Cerebellar cortex (tissue), 1 donor: ENCODE measurements at regions not wholly inside any gene's neighbourhood (a gene's known extent, or its start where the extent isn't known, plus 50 kb on each side); places are given as distances from the start of the nearest gene placed in this dataset.

Experiments used
- DNase-seq: peaks from one replicate; pipeline ENCODE4 v3.0.0-alpha.2; 2015; ENCODE audit warnings: low spot score

DNA sequence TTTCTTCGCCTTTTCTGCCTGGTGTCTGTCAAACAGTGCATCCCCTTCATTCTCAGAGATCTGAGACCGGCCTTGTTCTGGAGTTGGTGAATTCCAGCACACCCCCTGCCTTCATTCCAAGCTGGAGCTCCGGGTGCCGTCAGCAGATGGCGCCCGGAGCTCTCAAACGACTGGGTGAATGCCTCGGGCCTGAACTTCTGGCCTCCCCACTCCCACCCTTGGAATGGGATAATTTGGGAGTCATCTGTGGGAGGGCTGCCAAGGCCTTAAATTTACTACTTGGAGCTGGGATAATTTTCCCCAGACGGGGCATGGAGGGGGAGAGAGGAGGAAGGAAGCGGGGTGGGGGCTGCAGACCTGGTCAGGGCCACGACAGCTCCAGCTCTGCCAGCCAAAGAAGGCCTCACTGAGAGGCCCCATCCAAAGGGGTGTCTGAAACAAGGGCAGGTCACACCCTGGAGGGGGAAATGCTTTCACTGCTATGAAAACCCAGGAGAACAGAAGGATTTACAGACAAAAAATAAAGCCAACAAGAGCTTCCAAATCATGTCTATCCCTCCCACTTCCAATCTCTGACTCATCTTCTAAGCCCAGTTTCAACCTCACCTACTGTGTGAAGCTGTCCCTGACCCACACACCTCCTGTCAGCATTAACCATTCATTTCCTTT, 187.9 kb downstream of the OPA1 start:
- DNase-seq, result peak; percentile 37

DNA sequence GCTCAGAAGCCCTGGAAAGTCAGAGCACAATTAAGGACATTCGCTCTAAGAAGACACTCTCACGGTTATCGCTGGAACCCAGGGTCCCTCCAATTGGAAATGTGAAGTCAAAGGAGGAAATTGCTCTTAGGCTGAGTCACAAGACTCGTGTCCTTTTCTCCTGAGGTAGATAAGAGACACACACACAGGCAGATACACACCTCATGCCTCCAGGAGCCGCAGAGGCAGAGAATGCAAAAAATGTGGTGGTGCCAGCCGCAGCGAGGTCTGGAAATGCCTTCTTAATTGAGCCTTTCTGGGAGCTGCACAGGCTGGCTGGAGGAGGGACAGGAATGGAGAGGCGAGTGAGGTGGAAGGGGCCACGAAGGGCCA, 189.3 kb downstream of the OPA1 start:
- DNase-seq, result no peak

DNA sequence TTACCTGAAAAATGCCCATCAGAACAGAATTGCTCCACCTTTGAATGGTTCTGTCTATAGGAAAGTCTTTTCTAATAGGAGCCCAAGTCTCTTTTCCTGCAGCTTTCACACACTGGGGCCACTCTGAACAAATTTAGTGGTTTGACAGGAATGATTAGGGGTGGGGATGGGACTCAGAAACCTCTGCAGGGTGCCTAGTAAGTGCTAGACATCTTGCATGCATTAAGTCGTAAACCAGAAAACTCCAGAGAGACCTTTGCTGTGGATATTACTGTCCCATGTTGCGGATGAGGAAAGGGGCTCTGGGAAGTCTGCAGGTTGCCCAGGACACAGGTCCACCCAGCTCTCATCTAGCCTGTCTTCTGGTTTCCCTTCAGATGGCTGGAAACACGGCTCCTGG, 189.7 kb downstream of the OPA1 start:
- DNase-seq, result no peak

DNA sequence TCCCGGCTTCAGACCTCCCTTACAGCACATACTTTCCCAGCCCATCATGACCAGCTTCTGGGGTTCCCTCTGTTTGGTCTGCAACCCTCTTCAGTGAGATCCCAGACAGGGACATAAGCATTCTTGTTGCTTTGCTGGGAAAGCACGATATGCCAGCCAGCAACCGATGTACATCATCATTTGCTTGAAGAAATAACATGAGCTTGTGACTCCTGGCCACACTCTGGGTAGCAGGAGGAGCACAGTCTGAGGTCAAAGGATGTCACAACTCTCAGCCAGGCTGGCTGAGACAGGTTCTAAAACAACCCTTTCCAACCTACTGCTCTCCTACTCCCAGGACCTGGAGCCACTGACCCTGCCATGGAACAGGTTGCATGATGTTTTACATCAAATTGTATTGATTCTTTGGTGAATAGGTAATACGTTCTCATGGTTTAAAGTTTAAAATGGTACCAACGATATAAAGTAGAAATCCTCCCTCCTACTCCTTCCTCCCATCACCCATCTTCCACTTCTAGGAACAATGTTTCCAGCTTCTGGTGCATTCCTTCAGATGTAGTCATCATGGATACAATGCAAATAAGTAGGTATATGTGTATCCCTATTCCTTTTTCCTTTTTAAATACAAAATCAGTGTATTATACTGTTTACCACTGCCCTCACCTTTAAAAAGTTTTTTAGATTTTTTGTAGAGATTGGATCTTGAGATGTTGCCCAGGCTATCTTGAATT, 190.3 kb downstream of the OPA1 start:
- DNase-seq, result no peak

DNA sequence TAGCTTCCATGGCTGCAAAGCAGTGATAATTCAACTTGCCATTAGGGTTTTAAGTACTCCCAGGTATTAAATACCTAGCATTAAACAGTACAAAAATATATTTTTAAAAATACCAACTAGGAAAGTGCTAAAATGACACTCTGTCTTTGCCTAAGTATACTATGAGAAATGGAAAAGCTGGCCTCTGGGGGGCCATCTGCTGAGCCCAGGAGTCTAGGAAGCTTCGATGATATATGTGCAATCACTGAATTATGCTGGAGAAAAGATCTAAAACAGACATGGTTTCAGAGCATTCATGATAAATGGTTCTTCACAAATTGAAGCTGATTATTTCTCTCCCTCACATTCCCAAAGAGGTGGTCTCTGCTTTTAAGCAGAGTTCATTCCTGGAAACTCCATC, 191.8 kb downstream of the OPA1 start:
- no peak for DNase-seq

DNA sequence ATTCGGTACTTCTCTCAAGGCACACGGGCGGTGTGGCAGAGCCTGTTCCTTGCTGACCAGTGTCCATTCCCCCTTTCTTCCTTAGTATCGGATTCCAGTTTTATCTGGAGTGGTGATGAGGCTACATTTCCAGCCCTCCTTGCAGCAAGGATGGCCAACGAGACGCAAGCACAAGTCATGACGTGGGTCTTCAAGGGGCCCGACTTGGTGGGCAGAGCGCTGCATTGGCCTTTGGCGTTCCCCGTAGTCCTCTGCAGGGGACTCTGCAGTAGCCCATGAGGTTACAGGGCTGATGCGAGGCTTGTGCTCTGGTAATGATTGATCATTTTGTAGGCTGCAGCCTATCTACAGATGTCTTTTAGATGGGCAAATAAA, 194.5 kb downstream of the OPA1 start:
- no peak for DNase-seq

DNA sequence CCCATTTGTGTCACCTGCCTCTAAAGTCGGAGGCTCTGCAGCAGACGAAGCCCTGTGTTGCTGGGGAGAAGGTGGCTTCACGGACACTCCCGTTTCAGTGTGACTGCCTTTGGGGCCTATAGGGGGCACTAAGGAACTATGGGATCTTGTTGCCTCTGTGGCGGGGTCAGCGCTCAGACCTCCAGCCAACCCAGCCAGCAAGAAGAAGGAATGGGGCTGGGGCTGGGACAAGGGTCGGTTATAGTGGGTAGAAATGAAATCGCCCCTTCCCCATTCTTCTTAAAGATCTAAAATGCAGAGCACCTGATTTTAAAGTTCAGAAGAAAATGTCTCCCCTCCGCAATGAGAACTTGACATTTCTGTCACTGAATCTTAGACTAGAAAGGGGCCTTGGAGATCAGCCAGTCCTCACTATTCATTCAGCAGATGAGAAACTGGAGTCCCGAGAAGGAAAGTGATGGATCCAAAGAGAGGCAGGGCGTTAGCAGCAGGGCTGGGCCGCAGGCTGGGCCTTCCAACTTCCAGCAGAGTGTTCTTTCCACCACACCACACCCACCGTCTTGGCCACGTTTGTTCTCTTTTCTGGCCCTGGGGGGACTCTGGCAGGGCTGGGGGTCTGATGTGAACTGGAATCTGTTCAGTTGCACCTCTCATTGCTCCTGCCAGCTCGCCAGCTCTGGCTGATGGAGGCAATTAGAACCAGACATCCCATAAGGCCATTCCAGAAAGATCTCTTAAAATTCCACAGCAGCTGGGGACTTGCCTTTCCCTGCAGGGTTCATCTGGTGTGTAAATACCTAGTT, 195.4 kb downstream of the OPA1 start:
- DNase-seq, result peak; percentile 50

DNA sequence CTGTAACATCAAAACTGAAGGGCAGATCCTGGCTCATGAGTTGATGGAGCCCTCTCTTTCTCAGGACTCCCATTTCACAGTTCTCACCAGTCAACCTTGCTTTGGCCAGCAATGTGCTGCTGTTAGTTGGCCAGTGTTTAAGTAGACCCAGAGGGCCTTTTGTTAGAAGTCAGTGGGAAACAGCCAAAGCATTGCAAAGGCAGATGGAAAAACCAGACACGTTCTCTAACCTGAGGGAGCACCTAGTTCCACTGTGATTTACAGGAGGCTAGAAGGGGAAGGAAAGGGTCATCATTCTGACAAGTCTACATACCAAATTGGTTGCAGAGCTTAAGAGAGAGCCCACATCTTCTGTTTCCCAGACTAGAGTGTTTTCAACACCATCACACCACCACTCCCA, 196.4 kb downstream of the OPA1 start:
- DNase-seq, result no peak

DNA sequence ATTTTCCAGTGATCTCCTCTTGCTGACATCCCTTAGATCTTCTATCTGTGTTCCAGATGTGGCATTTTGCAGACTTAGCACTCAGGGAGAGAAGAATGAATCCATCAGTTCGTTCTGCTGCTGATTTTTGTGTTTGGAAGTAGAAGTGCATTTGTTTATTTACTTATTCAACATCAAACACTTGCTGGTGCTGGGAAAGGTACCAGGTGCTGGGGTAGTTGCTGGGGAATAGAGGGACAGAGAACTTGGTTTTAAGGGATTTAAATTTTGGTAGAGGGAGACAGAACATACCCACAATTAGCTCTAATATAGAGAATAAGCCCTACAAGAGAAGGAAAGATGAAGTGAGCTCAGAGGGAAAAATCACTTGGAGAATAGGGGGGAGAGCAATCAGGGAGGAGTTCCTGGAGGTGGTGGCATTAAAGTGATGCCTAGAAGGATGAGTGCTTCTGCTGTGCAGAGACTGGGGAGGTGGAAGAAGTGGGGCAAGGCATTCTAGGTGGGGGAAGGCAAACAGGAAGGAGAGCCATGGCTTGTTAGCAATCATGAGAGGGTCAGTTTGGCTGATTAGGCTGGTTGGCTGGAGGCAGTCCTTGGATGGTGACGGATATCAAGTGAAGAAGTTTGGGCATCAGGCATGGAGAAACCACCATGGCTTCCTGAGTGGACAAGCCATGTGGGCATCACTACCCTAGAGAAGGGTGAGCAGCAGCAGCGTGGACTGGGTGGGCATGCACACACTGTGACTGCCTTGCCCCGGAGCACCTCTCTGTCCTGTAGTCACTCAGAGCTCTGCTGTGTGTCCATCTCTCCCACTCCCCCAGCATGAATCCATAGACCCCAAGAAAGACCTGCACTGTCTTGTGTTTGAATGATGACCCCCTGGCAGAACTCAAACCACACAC, 197.3 kb downstream of the OPA1 start:
- DNase-seq, result no peak

DNA sequence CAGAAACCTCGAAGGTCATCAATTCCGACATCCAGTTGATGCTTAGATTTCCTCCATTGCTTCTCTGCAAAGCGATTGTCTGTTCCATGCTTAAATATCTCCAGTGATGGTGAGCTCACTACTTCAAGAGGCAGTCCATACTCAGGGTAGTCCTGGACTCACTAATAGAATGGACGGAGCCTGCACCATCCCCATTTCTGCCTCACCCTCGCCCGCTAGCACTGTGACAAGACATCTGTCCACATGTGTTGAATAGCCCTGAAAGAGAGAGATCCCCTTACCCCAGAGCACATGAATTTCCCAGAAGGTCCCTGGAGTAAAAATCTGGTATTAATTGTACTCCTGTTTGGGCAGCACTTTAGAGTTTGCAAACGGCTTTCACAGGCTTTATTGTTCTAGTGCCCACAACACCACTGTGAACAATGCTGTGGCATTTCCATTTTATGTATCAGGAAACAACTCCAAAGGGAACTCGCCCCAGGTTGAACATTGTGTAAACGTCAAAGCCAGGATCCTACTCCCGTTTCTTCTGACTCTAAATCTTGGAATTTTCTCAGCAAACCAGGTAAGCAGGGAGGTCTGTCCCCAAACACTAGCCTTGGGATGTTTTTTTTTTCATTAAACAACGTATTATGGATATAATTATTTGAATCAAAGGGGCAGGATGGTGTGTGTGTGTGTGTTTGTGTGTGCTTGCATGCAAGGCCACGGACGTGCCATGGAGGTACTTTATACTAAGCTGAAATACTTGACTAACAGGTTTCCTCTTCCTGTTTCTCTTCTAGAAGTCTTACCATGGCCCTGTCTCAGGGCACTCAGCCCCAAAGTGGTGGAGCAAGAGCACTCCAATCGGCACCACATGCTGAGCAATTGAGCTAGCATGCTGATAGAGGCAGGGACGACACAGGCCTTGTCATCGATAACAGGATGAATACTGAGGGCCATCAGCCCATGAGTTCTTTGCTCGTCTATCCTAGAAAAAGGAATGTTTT, 198.3 kb downstream of the OPA1 start:
- no peak for DNase-seq

DNA sequence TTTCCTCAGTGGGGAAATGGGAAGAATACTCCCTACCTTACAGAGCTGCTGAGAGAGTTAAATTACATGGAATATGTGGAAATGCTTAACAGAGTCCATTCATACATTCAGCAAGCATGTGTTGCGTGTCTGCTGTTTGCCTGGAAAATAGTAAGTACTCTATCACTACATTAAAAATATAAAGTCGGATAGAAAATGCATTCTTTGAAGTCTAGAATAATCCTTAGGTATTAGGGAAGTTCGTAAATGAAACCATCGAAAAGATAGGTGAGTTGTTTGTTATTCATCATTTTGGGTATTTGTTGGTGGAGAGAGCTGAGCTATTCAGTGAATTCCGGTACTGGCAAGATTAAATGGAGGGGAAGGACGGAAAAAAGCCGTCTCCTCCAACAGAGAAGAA, 200.1 kb downstream of the OPA1 start:
- DNase-seq, result no peak

DNA sequence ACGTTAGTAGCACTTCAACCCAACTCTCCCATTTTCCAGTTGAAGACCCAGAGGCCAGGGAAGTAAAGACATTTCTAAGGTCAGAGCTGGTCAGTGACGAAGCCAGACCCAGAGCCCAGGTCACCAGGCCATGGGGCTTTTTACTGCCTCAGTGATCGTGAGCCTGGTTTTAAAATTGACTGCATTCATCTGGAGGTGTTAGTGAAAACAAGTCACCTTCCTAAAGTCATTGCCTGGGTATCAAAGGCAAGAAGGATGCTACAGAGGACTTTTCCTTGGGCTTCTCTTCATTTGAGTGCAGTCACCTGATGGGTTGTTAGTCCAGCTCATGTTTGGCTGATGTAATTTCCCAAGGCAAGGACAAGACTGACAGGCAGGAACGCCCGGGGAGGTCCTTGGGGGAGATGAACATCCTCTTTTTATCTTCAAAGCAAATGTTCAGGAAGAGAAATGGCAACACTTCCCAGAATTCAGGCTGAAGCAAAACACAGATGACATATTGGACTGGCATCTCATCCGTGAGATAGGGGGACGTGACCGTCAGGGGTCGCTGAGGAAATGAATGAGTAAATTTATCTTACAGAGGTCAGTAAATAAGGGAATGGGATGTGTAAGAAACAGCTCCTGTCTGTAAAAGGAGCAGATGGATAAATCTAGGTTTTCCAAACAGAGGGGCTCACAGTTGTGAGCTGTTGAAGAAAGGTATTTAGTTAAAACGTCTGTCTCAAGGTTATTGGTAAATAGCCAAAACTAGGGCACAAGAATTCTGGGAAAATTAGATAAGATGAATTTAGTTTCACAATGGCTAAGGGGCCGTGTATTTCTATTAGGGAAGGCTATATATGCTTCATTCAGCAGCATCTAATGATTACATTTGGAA, 201.2 kb downstream of the OPA1 start:
- DNase-seq, result no peak

DNA sequence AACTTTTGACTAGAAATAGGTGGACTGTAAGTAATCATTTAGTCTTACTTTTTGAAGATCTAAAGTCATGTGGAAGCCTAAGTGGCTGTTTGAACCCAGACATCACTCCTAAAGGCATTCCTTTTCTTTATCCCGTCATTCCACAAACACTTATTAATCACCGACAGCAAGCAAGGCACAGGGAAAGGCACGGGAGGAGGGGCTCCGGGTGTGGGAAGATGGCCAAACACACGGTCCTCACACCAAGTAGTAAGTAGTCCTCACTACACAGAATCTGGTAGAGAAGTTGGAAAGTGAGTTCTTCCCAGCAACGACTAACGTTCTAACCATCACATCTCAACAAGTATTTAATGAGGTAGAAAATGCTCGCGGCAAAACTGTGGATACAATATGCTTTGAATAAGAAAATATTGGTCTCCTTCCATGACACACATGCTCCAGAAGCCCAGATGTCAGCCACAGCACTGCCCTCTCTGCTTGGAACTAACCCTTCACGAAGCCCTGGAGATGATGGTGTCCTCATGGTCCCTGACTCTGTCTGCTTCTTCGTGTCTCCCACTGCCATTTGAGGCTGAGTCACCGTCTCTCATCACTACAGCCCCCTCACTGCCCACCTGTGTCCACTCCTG, 202.2 kb downstream of the OPA1 start:
- no peak for DNase-seq

DNA sequence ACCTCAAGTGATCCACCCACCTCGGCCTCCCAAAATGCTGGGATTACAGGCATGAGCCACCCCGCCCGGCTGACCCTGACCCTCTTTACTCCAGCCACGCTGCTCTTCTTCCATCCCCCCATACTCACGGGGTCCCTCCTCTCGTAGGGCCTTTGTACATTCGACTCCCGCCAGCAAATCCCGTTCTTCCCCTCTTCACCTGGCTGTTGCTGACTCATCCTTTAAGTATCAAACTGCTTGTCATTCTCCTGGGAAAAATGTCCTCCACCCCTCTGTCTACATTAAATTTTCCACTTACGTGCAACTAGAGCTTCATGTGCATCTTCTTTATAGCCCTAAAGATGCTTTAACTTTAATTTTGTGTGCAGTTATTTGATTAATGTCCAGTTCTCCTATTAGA, 203.1 kb downstream of the OPA1 start:
- no peak for DNase-seq

DNA sequence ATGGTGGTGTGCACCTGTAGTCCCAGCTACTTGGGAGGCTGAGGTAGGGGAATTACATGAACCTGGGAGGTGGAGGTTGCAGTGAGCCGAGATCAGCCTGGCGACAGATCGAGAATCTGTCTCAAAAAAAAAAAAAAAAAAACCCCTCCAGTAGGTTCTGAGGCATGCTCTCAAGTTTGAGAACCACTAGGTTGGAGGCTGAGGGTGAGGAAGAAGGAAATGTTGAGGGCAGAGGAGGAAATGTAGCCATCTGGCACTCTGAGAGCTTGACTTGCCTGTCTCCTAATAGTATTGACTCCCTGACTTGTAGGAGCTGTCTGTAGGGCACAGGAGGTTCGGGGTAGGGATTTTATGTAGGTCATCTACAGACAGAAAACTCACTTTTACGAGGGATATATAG, 204.6 kb downstream of the OPA1 start:
- DNase-seq, result no peak

DNA sequence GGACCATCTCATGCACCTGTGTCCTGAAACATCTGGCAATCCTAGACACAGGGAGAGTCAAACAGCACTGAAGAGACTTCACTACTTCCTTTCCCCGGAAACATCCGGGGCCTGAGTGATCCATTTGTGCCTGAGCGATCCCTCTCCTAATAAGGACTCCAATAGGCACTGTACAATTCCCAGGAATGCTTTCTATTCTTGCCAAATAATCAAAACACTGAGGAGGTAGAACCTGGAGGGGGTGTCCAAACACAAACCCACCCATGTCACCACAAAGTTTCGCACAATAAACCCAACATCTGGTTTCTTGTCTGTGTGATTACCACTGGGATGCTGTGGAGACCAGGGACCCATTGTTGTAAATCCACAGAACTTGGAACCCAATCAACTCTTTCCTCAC, 205.0 kb downstream of the OPA1 start:
- no peak for DNase-seq

DNA sequence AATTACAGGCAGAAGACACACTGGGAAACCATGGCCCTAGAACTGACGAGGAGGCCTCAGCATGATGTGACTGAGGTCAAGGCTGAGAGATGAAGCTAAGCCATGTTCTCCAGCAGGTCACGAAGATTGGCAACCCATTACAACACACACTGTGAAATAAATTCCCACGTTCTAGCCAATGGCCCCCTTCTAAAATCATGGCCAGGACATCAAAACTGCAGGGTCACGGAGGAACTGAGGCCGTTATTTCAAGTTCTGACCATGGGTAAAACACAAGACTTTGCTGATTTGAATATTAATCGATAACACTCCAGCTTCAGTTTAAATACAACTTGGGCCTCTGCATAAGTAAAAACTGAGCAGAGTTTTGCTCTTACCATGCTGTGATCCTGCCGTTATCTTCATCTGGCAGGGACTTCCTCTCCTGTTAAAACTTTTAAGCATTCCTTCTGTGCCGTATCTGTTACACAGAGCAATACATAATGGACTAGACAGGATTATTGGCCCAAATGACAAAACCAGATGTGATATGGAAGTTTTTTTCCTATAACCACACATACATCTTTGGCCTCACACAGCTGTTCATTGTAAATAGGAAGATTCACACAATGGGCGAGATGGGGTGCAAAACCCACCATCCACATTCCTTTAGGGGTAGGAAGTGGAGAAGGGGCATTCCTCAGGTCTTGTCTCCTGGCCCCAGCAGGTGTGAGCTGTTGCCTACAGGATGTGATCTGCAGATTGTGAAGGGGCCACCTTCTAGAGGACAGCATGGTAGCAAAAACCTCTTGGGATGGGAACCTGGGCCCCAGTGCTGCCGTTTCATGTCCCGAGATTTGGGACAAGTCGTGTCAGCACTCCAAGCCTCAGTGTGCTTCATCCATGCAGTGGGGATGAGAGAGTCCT, 207.4 kb downstream of the OPA1 start:
- no peak for DNase-seq

DNA sequence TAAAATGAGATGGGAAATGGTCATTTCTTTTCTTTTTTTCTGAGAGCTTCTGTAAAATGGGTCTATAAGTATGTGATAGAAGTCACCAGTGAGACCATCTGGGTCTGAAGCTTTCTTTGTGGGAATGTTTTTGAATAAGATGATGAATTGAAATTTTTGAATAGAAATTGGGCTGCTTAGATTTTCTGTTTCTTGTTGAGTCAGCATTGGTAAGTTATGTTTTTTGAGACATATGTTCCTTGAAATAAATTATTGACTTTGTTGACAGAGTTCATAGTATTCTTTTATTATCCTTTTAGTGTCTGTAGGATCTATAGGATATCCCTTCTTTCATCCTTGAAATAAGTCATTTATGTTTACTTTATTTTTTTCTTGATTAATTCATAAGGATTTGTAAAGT, 208.1 kb downstream of the OPA1 start:
- no peak for DNase-seq
